WTC11 (cell line): ENCODE measurements at regions not wholly inside any gene's neighbourhood (a gene's known extent, or its start where the extent isn't known, plus 50 kb on each side); places are given as distances from the start of the nearest gene placed in this dataset.
"Not testable (repeated sequence)": the region's sequence is repeated elsewhere in the genome, so short reads cannot be mapped to it uniquely, and the experiment has no call there.

ENCODE experiments used
- CTCF ChIP-seq: fragments of 200-600 bp; IDR thresholded peaks from 2 replicates; pipeline ENCODE4 v1.8.0; 2022; ENCODE audit warnings: antibody characterized with exemption
- GABPB1 ChIP-seq: sonication (generic); formaldehyde crosslinking; IDR thresholded peaks from 2 replicates; pipeline ENCODE4 v1.8.1; 2023; ENCODE audit warnings: mild to moderate bottlenecking, missing genetic modification reagents
- GRHL2 ChIP-seq: fragments of 250-450 bp; sonication (Bioruptor Pico); IDR thresholded peaks from 2 replicates; pipeline ENCODE4 v1.8.0; 2022; ENCODE audit warnings: mild to moderate bottlenecking, moderate library complexity; ENCODE audit not compliant: insufficient replicate concordance, severe bottlenecking

- TF ChIP-seq GABPB1 (CRISPR knock-in tag); CTCF; GRHL2: not testable (repeated sequence)
Observed at GRCh38 chr18:78829026-78829425, 150.6 kb upstream of the SALL3 start.
